GM19351 (cell line): ENCODE measurements at regions not wholly inside any gene's neighbourhood (a gene's known extent, or its start where the extent isn't known, plus 50 kb on each side); places are given as distances from the start of the nearest gene placed in this dataset.
A peak's percentile ranks its signal among the peaks of the same experiment; 100 is the strongest.

Experiments used
- ATAC-seq: cut with Tn5 transposase; IDR thresholded peaks from one replicate; pipeline ENCODE4 v1.9.1; 2021; ENCODE audit warnings: mild to moderate bottlenecking, moderate library complexity; ENCODE audit not compliant: unreplicated experiment

GRCh38 chr7:148507787-148508186, 82.8 kb upstream of the C7orf33 start:
- no peak for ATAC-seq

GRCh38 chr7:148514236-148514635, 76.3 kb upstream of the C7orf33 start:
- ATAC-seq: no peak

DNA sequence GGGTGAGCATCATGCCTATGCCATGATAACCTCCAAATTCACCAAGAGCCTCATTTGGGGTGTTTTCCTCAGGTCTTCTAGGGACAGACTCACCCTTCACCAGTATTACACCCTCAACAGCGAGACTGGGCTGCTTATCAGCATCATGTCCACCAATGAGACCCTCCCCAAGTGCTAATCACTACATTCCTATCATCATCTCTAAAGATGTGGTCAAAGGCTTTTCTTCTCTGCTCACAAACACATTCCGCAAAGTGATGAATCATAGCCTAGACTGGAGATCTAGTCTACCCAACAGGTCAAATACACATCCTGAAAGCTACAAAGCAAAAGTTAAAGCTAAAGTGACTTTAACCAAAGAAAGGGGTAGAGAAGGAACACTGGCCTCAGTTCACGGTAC, 75.3 kb upstream of the C7orf33 start:
- no peak for ATAC-seq

GRCh38 chr7:148515728-148516695, 74.6 kb upstream of the C7orf33 start:
- ATAC-seq: no peak

GRCh38 chr7:148519386-148519785, 71.2 kb upstream of the C7orf33 start:
- ATAC-seq: peak; percentile 62

GRCh38 chr7:148521271-148521670, 69.3 kb upstream of the C7orf33 start:
- no peak for ATAC-seq

DNA sequence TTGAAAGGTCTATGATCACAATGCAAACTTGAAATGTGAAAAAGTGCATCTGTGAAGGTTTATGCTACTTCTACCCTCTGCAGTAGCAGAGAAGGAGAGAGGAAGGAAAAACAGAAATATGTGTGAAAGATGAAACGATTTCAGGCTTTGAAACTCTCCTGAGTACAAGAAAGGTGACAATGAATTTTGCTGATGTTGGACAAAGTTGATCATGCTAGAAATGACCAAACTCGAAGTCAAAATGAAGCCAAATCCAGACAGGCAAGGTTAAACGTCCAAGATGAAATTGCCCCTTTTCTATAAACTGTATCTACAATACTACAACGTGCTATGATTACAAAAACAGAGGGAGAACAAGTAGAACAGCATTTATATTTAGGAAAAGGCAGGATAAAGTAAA, 67.0 kb upstream of the C7orf33 start:
- no peak for ATAC-seq

- ATAC-seq: no peak
Measured at GRCh38 chr7:148524479-148525224, 65.9 kb upstream of the C7orf33 start.

DNA sequence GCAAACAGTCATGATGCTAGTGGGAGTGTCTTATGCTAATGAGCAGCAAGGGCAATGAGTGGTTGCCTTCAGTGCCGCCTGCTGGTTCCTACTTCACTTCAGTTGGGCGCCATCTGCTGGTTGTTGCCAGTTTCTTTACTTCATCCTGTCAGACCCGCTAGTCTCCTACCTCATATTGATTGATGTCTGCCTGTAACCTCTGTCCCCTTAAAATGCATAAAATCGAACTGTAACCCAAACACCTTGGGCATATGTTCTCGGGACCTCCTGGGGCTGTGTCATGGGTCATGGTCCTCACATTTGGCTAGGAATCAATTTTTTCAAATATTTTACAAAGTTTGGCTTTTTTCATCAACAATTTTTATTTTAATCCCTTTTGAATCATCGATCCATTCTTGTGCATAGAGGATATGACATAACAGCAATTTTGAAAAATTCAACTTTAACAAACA, 62.8 kb upstream of the C7orf33 start:
- peak; percentile 93 for ATAC-seq

GRCh38 chr7:148535217-148535616, 55.3 kb upstream of the C7orf33 start:
- ATAC-seq: peak; percentile 98

- ATAC-seq: no peak
Measured at GRCh38 chr7:148537435-148537834, 53.1 kb upstream of the C7orf33 start.

- ATAC-seq: no peak
Measured at GRCh38 chr7:148540041-148540738, 50.4 kb upstream of the C7orf33 start.
